HL-60 (cell line): ENCODE measurements at regions not wholly inside any gene's neighbourhood (a gene's known extent, or its start where the extent isn't known, plus 50 kb on each side); places are given as distances from the start of the nearest gene placed in this dataset.

ENCODE experiments used
- CTCF ChIP-seq: IDR thresholded peaks from one replicate; pipeline ENCODE4 v1.5.1; 2011; ENCODE audit warnings: low read length, control low read depth, inconsistent platforms; ENCODE audit not compliant: insufficient read depth
- REST ChIP-seq: IDR thresholded peaks from 2 replicates; pipeline ENCODE4 v1.6.1; 2012; ENCODE audit warnings: low read depth; ENCODE audit not compliant: insufficient replicate concordance
- SPI1 ChIP-seq: IDR thresholded peaks from 2 replicates; pipeline ENCODE4 v1.6.1; 2012; ENCODE audit warnings: low read depth, mild to moderate bottlenecking, borderline replicate concordance

- TF ChIP-seq CTCF, result no peak
- no peak for TF ChIP-seq REST
- TF ChIP-seq SPI1, result no peak
These were observed 417.8 kb upstream of the TOM1L1 start for GRCh38 chr17:54482843-54483242.
